GM12875 (cell line): ENCODE measurements at regions not wholly inside any gene's neighbourhood (a gene's known extent, or its start where the extent isn't known, plus 50 kb on each side); places are given as distances from the start of the nearest gene placed in this dataset.
"Not testable (repeated sequence)": the region's sequence is repeated elsewhere in the genome, so short reads cannot be mapped to it uniquely, and the experiment has no call there.

Experiments
- H3K4me3 ChIP-seq: one replicate; pipeline ENCODE4 v1.5.1; 2011; ENCODE audit warnings: low read depth, low read length, control low read depth
- TF ChIP-seq, protein P1 (sequence below): IDR thresholded peaks from 2 replicates; pipeline ENCODE4 v1.5.1; 2011; ENCODE audit warnings: low read depth, mild to moderate bottlenecking, control low read depth, inconsistent platforms, low read length, moderate library complexity, borderline replicate concordance; ENCODE audit not compliant: insufficient read depth

DNA sequence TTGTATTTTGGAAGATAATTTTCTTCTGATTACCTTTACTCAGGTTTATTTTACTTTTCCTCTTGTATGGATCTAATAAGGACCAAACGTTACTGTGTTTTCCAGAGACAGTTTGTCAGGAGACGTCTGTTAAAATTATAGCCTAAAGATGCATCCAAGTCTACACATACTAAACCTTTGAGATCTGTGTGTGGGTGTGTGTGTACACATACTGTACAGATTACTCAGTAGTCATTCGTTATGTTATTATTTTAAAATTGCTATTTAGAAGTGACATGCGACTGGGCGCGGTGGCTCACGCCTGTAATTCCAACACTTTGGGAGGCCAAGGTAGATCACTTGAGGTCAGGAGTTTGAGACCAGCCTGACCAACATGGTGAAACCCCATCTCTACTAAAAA, 51.6 kb upstream of the CNTLN start:
- no peak overlapping the region for H3K4me3 ChIP-seq
- TF ChIP-seq, protein P1, sequence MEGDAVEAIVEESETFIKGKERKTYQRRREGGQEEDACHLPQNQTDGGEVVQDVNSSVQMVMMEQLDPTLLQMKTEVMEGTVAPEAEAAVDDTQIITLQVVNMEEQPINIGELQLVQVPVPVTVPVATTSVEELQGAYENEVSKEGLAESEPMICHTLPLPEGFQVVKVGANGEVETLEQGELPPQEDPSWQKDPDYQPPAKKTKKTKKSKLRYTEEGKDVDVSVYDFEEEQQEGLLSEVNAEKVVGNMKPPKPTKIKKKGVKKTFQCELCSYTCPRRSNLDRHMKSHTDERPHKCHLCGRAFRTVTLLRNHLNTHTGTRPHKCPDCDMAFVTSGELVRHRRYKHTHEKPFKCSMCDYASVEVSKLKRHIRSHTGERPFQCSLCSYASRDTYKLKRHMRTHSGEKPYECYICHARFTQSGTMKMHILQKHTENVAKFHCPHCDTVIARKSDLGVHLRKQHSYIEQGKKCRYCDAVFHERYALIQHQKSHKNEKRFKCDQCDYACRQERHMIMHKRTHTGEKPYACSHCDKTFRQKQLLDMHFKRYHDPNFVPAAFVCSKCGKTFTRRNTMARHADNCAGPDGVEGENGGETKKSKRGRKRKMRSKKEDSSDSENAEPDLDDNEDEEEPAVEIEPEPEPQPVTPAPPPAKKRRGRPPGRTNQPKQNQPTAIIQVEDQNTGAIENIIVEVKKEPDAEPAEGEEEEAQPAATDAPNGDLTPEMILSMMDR, result no peak

DNA sequence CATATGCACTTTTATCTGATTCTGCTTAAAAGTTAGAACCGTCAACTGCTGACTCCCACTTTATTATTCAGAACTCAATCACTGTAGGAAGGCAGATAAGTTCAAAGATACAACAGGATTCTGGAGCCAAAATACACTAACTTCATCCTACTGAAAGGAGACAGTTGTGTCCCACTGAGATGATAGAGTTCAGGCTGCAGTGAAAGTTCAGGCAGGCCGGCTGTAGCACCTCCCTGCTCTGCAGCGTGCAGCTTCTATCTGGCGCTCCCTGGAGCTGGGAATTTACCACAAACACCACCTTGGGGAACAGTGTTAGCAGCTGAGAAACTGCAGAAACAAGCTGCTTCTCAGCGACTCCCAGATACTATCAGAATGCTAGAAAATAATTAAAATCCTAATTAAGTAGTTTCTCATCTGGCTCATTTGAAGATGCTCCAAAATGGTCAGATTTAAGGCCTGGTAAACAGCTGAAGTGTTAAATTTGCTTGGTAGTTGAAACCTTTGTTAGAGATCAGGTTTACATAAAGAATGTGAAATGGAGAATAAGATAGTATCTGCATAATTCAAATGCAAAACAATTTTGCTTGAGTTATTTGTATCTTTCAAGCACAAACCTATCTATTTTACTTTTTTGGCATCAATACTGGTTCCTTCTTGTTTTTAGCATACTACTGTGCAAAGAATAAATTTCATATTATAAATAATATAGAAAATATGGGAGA, 52.3 kb upstream of the CNTLN start:
- TF ChIP-seq, protein P1, result no peak

GRCh38 chr9:17081814-17082213, 53.0 kb upstream of the CNTLN start:
- TF ChIP-seq, protein P1, result no peak
- no peak overlapping the region for H3K4me3 ChIP-seq

More for the DNA sequence above, 52.3 kb upstream of the CNTLN start:
- H3K4me3 ChIP-seq, result no peak overlapping the region

DNA sequence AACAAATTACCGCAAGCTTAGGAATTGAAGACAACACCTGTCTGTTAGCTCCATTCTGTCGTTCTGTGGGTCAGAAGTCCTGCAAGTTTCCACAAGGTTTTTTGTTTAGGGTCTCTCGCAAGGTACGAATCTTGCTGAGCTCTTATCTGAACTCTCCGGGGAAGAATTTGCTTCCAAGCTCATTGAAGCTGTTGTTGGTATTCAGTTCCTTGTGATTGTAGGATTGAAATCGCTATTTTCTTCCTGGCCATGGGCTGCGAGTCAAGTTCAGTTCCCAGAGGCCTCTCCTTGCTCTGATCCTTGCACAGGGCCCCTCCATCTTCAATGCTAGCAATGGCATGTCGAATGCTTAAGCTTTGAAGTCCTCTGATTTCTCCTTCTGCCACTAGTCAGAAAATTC, 53.5 kb upstream of the CNTLN start:
- H3K4me3 ChIP-seq, result no peak overlapping the region
- TF ChIP-seq, protein P1, result no peak

DNA sequence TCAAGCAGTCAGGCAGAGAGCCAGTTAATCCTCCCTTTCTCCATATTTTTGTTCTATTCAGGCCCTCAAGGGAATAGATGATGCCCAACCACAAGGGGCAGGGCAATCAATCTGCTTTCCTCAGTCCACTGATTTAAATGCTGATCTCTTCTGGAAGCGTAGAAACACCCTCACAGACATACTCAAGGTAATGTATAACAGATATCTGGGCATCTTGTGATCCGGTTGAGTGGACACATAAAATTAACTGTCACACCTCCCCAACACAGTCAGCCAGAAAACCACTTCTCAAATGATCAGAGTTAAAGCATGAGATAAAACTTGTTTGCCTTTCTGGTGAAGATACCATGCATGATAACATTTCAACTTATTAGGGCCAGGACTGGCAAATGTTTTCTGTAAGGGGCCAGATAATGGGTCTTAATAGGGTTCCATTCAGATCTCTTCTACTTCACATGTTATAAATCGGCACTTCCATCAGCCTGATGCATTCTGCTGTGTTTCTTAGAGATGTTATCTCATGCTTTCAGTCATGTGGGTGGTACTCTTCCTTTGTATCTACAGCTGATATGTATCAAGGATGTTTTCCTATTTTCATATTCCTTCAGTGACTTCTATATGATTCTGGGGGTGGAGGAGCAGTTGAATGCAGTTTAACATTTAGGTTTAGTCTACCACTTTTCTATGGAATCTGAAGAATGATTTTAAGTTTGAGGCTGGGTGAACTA, 58.9 kb upstream of the CNTLN start:
- TF ChIP-seq, protein P1, result no peak
- H3K4me3 ChIP-seq, result no peak overlapping the region

- H3K4me3 ChIP-seq, result no peak overlapping the region
- TF ChIP-seq, protein P1, result no peak
Observed at GRCh38 chr9:17075146-17075757, 59.6 kb upstream of the CNTLN start.

- not testable (repeated sequence) for H3K4me3 ChIP-seq
Observed at GRCh38 chr9:17072563-17072962, 62.3 kb upstream of the CNTLN start.
